Neural cell (in vitro differentiated cells): ENCODE measurements at regions not wholly inside any gene's neighbourhood (a gene's known extent, or its start where the extent isn't known, plus 50 kb on each side); places are given as distances from the start of the nearest gene placed in this dataset.

Experiments
- H2AFZ ChIP-seq: fragments of 200-600, 300-800 bp; sonication (generic), shearing (Covaris generic); 2 replicates; pipeline ENCODE4 v1.6.0; 2014; ENCODE audit warnings: low read depth, mild to moderate bottlenecking, antibody characterized with exemption, low read length, moderate library complexity
- H3F3A ChIP-seq: fragments of 200-600 bp; shearing (Covaris generic); 2 replicates; pipeline ENCODE4 v1.6.1; 2016; ENCODE audit warnings: mild to moderate bottlenecking, moderate library complexity, mixed read lengths, antibody characterized with exemption, low read length; ENCODE audit not compliant: insufficient read depth, poor library complexity, severe bottlenecking
- H3K27ac ChIP-seq: fragments of 200-600, 300-800 bp; sonication (generic), shearing (Covaris generic); 2 replicates; pipeline ENCODE4 v1.5.1; 2014; ENCODE audit warnings: mild to moderate bottlenecking, low read length, moderate library complexity
- H3K27me3 ChIP-seq: fragments of 300-800, 200-600 bp; sonication (generic), shearing (Covaris generic); 2 replicates; pipeline ENCODE4 v1.6.0; 2014; ENCODE audit warnings: mild to moderate bottlenecking, low read depth, low read length, moderate library complexity; ENCODE audit not compliant: insufficient read depth
- H3K36me3 ChIP-seq: fragments of 300-800, 200-600 bp; sonication (generic), shearing (Covaris generic); 2 replicates; pipeline ENCODE4 v1.5.1; 2014; ENCODE audit warnings: mild to moderate bottlenecking, antibody characterized with exemption, low read length, moderate library complexity; ENCODE audit not compliant: insufficient read depth
- H3K4me2 ChIP-seq: fragments of 300-800, 200-600 bp; sonication (generic), shearing (Covaris generic); 2 replicates; pipeline ENCODE4 v1.6.0; 2014; ENCODE audit warnings: mild to moderate bottlenecking, low read length
- H3K4me3 ChIP-seq: fragments of 300-800, 200-600 bp; sonication (generic), shearing (Covaris generic); 2 replicates; pipeline ENCODE4 v1.5.1; 2014; ENCODE audit warnings: mild to moderate bottlenecking, low read length, moderate library complexity
- H3K79me2 ChIP-seq: fragments of 200-600 bp; shearing (Covaris generic); replicated peaks from 2 replicates; pipeline ENCODE4 v1.6.0; 2014; ENCODE audit warnings: mild to moderate bottlenecking, low read length, moderate library complexity; ENCODE audit not compliant: insufficient read depth
- H3K9ac ChIP-seq: fragments of 300-800, 200-600 bp; sonication (generic), shearing (Covaris generic); 2 replicates; pipeline ENCODE4 v1.6.1; 2016; ENCODE audit warnings: mild to moderate bottlenecking, low read length, mixed read lengths
- H3K9me2 ChIP-seq: fragments of 200-600 bp; shearing (Covaris generic); 2 replicates; pipeline ENCODE4 v1.6.1; 2016; ENCODE audit warnings: mild to moderate bottlenecking, low read length, mixed read lengths; ENCODE audit not compliant: insufficient read depth
- H3K9me3 ChIP-seq: fragments of 200-600, 300-800 bp; sonication (generic), shearing (Covaris generic); 2 replicates; pipeline ENCODE4 v1.6.1; 2016; ENCODE audit warnings: mild to moderate bottlenecking, mixed run types, low read length, moderate library complexity, mixed read lengths
- H4K20me1 ChIP-seq: fragments of 200-600 bp; shearing (Covaris generic); 2 replicates; pipeline ENCODE4 v1.6.1; 2016; ENCODE audit warnings: mild to moderate bottlenecking, mixed run types; ENCODE audit not compliant: insufficient read depth
- CTCF ChIP-seq: fragments of 450-650 bp; IDR thresholded peaks from 2 replicates; pipeline ENCODE4 v1.5.1; 2014; ENCODE audit warnings: antibody characterized with exemption, mild to moderate bottlenecking, moderate library complexity; ENCODE audit not compliant: poor library complexity, severe bottlenecking
- EP300 ChIP-seq: fragments of 450-650 bp; conservative IDR thresholded peaks from 2 replicates; pipeline ENCODE4 v1.6.1; 2014; ENCODE audit warnings: antibody characterized with exemption, mild to moderate bottlenecking, moderate library complexity; ENCODE audit not compliant: poor library complexity, severe bottlenecking
- EZH2 ChIP-seq: fragments of 200-600, 300-800 bp; shearing (Covaris generic), sonication (generic); IDR thresholded peaks from 2 replicates; pipeline ENCODE4 v1.6.1; 2014; ENCODE audit warnings: antibody characterized with exemption, low read length, borderline replicate concordance, mild to moderate bottlenecking; ENCODE audit not compliant: insufficient read depth, poor library complexity, severe bottlenecking
- MXI1 ChIP-seq: fragments of 450-650 bp; conservative IDR thresholded peaks from 2 replicates; pipeline ENCODE4 v1.6.1; 2014; ENCODE audit warnings: antibody characterized with exemption, mild to moderate bottlenecking; ENCODE audit not compliant: poor library complexity, severe bottlenecking
- POLR2AphosphoS5 ChIP-seq: IDR thresholded peaks from 2 replicates; pipeline ENCODE4 v1.6.1; 2012
- RAD21 ChIP-seq: fragments of 450-650 bp; conservative IDR thresholded peaks from 2 replicates; pipeline ENCODE4 v1.6.1; 2014; ENCODE audit warnings: antibody characterized with exemption, mild to moderate bottlenecking, moderate library complexity
- REST ChIP-seq: IDR thresholded peaks from 2 replicates; pipeline ENCODE4 v1.6.1; 2012; ENCODE audit warnings: borderline replicate concordance
- SMC3 ChIP-seq: fragments of 450-650 bp; conservative IDR thresholded peaks from 2 replicates; pipeline ENCODE4 v1.6.1; 2014; ENCODE audit warnings: antibody characterized with exemption, mild to moderate bottlenecking, moderate library complexity; ENCODE audit not compliant: poor library complexity
- TAF1 ChIP-seq: IDR thresholded peaks from 2 replicates; pipeline ENCODE4 v1.6.1; 2012; ENCODE audit warnings: low read depth

GRCh38 chr5:57671371-57671770 is 188.8 kb upstream of the ACTBL2 start:
- Histone ChIP-seq H3K9me3 (no peaks in the 10 kb centered on the region), H3K79me2 (no peaks in the 10 kb centered on the region), H3K9me2 (no peaks in the 10 kb centered on the region), H4K20me1 (no peaks in the 10 kb centered on the region), H3K9ac (no peak overlapping the region), H3K4me2 (no peak overlapping the region), H3F3A (no peaks in the 10 kb centered on the region), H3K27ac (no peak overlapping the region), H2AFZ (no peak overlapping the region), H3K27me3 (no peaks in the 10 kb centered on the region), H3K36me3 (no peaks in the 10 kb centered on the region), H3K4me3 (no peak overlapping the region)
- TF ChIP-seq EZH2 (no peak), POLR2AphosphoS5 (no peak), SMC3 (no peak), EP300 (no peak), CTCF (no peak), MXI1 (no peak), TAF1 (no peak), REST (no peak), RAD21 (no peak)

GRCh38 chr5:57666582-57666981 is 184.0 kb upstream of the ACTBL2 start:
- no peak overlapping the region for H3K9ac ChIP-seq
- H2AFZ ChIP-seq = no peak overlapping the region
- TF ChIP-seq TAF1 (no peak), MXI1 (no peak), EZH2 (no peak), POLR2AphosphoS5 (no peak), SMC3 (no peak), RAD21 (no peak), REST (no peak), EP300 (no peak), CTCF (no peak)
- H3K9me3 ChIP-seq = no peaks in the 10 kb centered on the region
- H3K79me2 ChIP-seq = no peaks in the 10 kb centered on the region
- H3K4me2 ChIP-seq = no peak overlapping the region
- H3K36me3 ChIP-seq = no peaks in the 10 kb centered on the region
- no peak overlapping the region for H3K4me3 ChIP-seq
- no peaks in the 10 kb centered on the region for H3F3A ChIP-seq
- no peaks in the 10 kb centered on the region for H3K27me3 ChIP-seq
- no peak overlapping the region for H3K27ac ChIP-seq
- H3K9me2 ChIP-seq = no peaks in the 10 kb centered on the region
- H4K20me1 ChIP-seq = no peaks in the 10 kb centered on the region
